Thoracic aorta (tissue), 2 donors: ENCODE measurements at regions not wholly inside any gene's neighbourhood (a gene's known extent, or its start where the extent isn't known, plus 50 kb on each side); places are given as distances from the start of the nearest gene placed in this dataset.

Experiments used
- ATAC-seq: fragments of 150-250 bp; one replicate; pipeline ENCODE4 v1.8.0; 2017; ENCODE audit warnings: low read depth; ENCODE audit not compliant: insufficient number of reproducible peaks, low FRiP score
- DNase-seq: peaks from one replicate; pipeline ENCODE4 v3.0.0-alpha.2; 2020; ENCODE audit warnings: low spot score
- H3K27ac ChIP-seq, 2 donors: fragments of 200-600 bp; sonication (generic); 1 replicate in 1 of 2; 2 replicates in 1 of 2; pipeline ENCODE4 v1.5.1; 2016; ENCODE audit warnings: mild to moderate bottlenecking in 2 of 2, moderate library complexity in 2 of 2
- H3K27me3 ChIP-seq: fragments of 200-600 bp; sonication (generic); replicated peaks from 2 replicates; pipeline ENCODE4 v1.6.0; 2016; ENCODE audit warnings: mild to moderate bottlenecking; ENCODE audit not compliant: insufficient read depth
- H3K36me3 ChIP-seq: fragments of 200-600 bp; sonication (generic); one replicate; pipeline ENCODE4 v1.5.1; 2016
- H3K4me1 ChIP-seq, 2 donors: fragments of 200-600 bp; sonication (generic); 1 replicate in 1 of 2; 2 replicates in 1 of 2; pipeline versions ENCODE4 v1.5.1 to v1.6.0; 2016; ENCODE audit warnings: low read depth in 2 of 2, mild to moderate bottlenecking in 1 of 2; ENCODE audit not compliant: control insufficient read depth in 1 of 2
- H3K4me3 ChIP-seq: fragments of 200-600 bp; sonication (generic); 2 replicates; pipeline ENCODE4 v1.5.1; 2016; ENCODE audit warnings: mild to moderate bottlenecking
- H3K9me3 ChIP-seq: fragments of 200-600 bp; sonication (generic); 2 replicates; pipeline ENCODE4 v1.5.1; 2016
- TF ChIP-seq, protein P1 (sequence below): fragments of 200-600 bp; sonication (generic); IDR thresholded peaks from one replicate; pipeline ENCODE4 v1.5.1; 2019; ENCODE audit warnings: antibody characterized with exemption

DNA sequence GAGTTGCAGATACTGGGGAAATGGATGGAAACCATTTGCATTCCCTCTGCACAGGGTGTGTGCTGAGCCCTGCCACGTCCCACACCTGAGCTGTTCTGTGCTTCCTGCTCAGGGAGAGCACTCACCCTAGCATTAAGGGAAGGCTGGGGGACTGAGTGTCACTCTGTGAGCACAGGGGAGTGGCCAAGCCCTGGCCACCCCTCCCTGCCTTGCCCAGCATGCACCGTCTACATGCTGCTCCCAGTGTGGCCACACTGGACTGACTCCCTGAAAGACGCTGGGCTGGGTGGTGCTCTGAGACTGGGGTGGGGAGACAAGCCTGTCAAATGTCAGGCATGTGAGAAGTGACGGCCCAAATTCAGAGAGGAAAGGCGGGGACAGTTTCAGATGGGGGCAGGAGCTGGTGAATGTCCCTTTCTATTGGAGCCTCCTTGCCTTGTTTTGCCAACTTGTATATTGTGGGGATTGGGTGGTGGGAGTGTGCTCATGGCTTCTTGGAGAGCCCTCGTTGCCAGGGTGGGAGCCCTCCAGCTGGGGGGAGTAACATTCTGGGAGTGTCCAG lies 298.4 kb upstream of the HS6ST1 start:
- Histone ChIP-seq H3K36me3 (no peaks in the 10 kb centered on the region), H3K4me3 (no peak overlapping the region), H3K4me1 (no peaks in the 10 kb centered on the region), H3K27ac (no peak overlapping the region), H3K27me3 (no peaks in the 10 kb centered on the region), H3K9me3 (no peaks in the 10 kb centered on the region)
- no peak for DNase-seq
- ATAC-seq = no peak
- TF ChIP-seq, protein P1, sequence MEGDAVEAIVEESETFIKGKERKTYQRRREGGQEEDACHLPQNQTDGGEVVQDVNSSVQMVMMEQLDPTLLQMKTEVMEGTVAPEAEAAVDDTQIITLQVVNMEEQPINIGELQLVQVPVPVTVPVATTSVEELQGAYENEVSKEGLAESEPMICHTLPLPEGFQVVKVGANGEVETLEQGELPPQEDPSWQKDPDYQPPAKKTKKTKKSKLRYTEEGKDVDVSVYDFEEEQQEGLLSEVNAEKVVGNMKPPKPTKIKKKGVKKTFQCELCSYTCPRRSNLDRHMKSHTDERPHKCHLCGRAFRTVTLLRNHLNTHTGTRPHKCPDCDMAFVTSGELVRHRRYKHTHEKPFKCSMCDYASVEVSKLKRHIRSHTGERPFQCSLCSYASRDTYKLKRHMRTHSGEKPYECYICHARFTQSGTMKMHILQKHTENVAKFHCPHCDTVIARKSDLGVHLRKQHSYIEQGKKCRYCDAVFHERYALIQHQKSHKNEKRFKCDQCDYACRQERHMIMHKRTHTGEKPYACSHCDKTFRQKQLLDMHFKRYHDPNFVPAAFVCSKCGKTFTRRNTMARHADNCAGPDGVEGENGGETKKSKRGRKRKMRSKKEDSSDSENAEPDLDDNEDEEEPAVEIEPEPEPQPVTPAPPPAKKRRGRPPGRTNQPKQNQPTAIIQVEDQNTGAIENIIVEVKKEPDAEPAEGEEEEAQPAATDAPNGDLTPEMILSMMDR = no peak

- no peak overlapping the region for H3K27ac ChIP-seq
Measured at GRCh38 chr2:128617661-128618060, 299.0 kb upstream of the HS6ST1 start.

DNA sequence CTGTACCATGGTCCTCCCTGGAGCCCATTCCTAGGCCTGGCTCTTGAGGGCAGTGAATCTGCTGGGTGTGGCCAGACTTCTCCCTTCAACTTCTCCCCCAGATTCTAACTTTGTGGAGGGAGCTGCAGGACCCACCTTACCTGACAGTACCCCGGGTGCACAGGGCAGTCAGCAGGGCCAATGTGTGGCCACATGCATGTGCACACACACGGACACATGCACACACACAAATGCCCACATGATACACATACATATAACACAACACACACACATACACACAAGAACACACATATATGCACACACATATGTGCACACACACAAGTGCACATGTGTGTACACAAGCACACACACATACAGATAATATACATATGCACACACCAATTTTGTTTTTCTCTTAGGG lies 300.0 kb upstream of the HS6ST1 start:
- TF ChIP-seq, protein P1 = no peak
- H3K4me3 ChIP-seq = no peak overlapping the region
- DNase-seq (no peak), ATAC-seq (no peak)
- H3K27ac ChIP-seq = no peak overlapping the region
- no peaks in the 10 kb centered on the region for H3K36me3 ChIP-seq
- no peaks in the 10 kb centered on the region for H3K4me1 ChIP-seq
- no peaks in the 10 kb centered on the region for H3K9me3 ChIP-seq
- H3K27me3 ChIP-seq = no peaks in the 10 kb centered on the region

More at GRCh38 chr2:128617661-128618060, 299.0 kb upstream of the HS6ST1 start:
- Histone ChIP-seq H3K9me3 (no peaks in the 10 kb centered on the region), H3K27me3 (no peaks in the 10 kb centered on the region), H3K36me3 (no peaks in the 10 kb centered on the region), H3K4me1 (no peaks in the 10 kb centered on the region), H3K4me3 (no peak overlapping the region)
- DNase-seq = no peak
- TF ChIP-seq, protein P1 = no peak
- ATAC-seq = no peak

DNA sequence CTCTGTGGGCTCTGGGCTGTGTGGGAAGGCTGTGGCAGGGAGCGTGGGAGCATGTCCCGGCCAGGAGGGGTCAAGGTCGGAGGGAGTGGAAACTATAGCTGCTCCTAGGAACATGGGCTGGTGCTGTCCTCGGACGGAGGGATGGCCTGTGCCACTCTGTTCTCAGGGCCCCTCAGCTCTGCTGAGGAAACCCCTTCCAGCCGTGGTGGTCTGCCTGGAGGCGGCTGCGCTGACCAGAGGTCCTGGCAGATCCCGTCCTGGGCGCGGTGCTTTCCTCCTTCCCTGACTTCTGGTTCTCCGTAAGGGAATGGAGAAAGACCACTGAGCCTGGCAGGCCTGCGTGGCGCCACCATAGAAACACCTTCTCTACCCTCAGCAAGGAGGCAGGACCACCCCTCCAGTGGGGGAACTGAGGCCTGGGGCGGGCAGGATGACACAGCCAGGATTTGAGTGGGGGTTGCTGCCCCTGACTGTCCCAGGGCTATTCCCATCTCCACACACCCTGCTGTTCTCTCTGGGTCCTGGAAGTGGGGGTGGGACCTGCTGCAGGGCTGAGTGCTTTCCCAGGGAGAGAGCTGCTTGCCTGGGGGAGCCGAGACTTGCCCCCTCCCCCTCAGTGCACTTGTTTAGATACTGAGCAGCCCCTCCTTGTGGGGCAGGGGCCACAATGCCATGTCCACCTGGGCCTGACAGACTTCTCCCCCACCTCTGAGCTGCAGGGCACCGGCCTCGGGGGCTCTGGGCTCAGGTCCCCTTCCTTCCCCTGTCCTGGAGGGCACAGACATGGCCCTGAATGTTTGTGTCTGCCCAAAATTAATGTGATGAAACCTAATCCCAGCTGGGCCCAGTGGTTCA lies 301.0 kb upstream of the HS6ST1 start:
- no peak for ATAC-seq
- H3K4me3 ChIP-seq = no peak overlapping the region
- TF ChIP-seq, protein P1 = no peak
- H3K36me3 ChIP-seq = no peaks in the 10 kb centered on the region
- H3K9me3 ChIP-seq = no peaks in the 10 kb centered on the region
- H3K4me1 ChIP-seq = no peaks in the 10 kb centered on the region
- DNase-seq = no peak
- no peak overlapping the region for H3K27ac ChIP-seq
- H3K27me3 ChIP-seq = no peaks in the 10 kb centered on the region

DNA sequence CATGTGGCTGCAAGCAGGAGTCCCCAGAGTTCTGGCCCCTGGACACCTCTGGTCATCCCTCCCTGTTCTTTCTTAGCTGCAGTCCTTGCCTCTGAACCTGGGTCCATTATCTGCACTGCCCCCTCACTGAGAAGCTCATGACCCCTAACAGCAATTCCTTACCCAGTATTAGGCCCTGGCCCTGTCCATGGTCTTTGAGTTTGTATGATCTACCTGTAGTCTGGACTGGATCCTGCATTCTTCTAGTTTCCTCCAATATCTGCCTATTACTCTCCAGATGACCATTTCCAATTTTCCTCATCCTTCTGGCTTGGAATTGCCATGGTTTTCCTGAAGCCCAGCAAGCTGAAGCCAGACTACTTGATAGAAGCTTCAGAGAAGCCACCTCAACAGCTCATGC lies 302.4 kb upstream of the HS6ST1 start:
- Histone ChIP-seq H3K9me3 (no peaks in the 10 kb centered on the region), H3K36me3 (no peaks in the 10 kb centered on the region), H3K27ac (no peak overlapping the region), H3K4me3 (no peak overlapping the region), H3K4me1 (no peaks in the 10 kb centered on the region), H3K27me3 (no peaks in the 10 kb centered on the region)
- no peak for ATAC-seq
- no peak for DNase-seq
- TF ChIP-seq, protein P1 = no peak
